Pons (tissue), 1 donor: ENCODE measurements at regions not wholly inside any gene's neighbourhood (a gene's known extent, or its start where the extent isn't known, plus 50 kb on each side); places are given as distances from the start of the nearest gene placed in this dataset.
"Not testable (repeated sequence)": the region's sequence is repeated elsewhere in the genome, so short reads cannot be mapped to it uniquely, and the experiment has no call there.

ENCODE experiments used
- DNase-seq: peaks from one replicate; pipeline ENCODE4 v3.0.0-alpha.2; 2016; ENCODE audit warnings: low spot score

GRCh38 chr3:160047876-160048275, 59.2 kb downstream of the IL12A start:
- DNase-seq = no peak

GRCh38 chr3:160049038-160049437, 60.4 kb downstream of the IL12A start:
- DNase-seq = no peak

DNA sequence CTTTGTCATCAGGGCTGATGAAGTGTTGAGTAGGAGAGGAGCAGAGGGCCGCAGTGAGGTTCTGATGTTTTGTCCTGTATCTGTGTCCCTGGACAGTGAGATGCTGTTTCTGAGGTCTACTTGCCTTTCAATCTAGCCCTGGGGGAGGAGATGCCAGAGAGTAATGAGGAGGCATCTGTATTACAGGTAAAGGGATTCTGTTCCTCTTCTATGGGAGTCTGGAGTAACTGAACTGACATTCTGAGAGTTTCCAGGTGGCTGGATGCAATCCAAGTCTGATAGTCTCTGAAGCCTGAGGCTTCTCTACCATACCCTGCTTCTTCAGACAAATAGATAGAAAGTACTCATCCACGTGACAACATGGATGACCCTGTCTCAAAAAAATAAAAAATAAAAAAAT, 60.9 kb downstream of the IL12A start:
- no peak for DNase-seq

DNA sequence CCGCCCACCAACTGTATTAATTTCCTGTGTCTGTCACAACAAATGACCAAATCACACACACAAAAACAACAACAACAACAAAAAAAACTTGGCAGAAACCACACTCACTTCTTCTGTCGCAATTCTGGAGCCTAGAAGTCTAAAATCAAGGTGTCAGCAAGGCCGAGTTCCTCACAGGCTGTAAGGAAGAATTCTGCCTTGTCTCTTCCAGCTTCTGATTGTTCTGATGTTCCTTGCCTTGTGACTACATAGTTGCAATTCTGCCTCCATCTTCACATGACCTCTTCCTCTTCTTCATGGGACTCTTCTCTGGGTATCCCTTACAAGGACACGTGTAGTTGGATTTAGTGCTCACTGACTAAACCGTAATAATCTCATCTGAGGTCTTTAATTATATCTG, 61.4 kb downstream of the IL12A start:
- no peak for DNase-seq

DNA sequence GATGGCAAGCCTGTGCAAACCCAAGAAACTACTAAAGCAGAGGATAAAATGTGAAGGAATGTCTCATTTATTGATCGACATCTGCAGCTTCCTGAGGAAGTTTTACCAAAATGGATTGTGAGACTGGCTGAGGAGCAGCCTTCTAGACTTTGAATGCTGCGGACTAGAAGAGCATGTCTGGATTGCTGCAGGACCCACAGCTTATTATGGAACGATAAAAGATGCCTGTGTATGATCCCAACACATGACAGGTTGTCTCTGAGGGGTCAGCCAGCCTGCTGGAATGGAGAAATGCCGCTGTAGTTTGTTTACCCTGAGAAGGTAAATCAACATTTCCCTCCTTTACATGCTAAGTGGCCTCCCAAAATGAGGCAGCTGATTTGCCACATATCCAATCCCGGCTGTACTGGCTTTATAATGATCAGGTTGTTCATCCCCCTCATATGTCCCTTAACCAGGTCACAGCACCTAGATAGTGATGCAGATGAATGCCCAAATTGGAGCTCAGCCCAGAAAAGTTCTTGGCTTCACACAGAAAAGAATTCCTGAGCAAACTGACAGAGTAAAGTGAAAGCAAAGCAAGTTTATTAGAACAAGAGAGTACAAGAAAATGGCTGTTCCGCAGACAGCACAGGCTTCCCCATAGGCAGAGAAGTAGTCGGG, 63.9 kb downstream of the IL12A start:
- no peak for DNase-seq

- no peak for DNase-seq
Measured at GRCh38 chr3:160053048-160053391, 64.4 kb downstream of the IL12A start.

- DNase-seq = not testable (repeated sequence)
Measured at GRCh38 chr3:160054862-160055261, 66.2 kb downstream of the IL12A start.

GRCh38 chr3:160055659-160056058, 67.0 kb downstream of the IL12A start:
- no peak for DNase-seq

DNA sequence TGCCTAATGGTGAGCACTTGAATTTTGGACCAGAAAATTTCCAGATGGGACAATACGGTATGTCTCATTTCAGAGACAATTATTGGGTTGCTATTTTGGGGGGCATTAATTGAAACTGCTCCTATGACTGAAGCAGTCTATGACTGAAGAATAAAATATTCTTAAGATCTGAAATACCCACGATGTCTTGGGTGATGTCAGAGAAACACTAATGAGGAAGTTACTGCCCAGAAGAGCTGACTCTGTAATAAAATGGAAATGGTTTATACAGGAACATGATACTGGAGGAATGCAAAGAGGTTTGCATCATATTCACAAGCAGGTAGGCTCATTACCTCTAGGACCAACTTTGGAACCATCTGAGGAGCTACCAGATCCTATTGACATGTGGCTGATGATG, 68.7 kb downstream of the IL12A start:
- DNase-seq = no peak

GRCh38 chr3:160060409-160061027, 71.9 kb downstream of the IL12A start:
- DNase-seq = no peak

DNA sequence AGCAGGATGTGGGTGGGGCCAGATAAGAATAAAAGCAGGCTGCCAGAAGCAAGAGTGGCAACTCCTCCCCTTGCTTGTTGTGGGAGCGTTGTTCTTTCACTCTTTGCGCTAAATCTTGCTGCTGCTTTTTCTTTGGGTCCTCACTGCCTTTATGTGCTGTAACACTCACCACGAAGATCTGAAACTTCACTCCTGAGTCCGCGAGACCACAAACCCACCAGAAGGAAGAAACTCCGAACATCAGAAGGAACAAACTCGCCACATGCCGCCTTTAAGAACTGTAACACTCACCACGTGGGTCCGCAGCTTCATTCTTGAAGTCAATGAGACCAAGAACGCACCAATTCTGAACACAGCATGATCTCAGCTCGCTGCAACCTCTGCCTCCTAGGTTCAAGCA, 72.9 kb downstream of the IL12A start:
- DNase-seq = no peak

GRCh38 chr3:160065282-160065681, 76.6 kb downstream of the IL12A start:
- DNase-seq = no peak

DNA sequence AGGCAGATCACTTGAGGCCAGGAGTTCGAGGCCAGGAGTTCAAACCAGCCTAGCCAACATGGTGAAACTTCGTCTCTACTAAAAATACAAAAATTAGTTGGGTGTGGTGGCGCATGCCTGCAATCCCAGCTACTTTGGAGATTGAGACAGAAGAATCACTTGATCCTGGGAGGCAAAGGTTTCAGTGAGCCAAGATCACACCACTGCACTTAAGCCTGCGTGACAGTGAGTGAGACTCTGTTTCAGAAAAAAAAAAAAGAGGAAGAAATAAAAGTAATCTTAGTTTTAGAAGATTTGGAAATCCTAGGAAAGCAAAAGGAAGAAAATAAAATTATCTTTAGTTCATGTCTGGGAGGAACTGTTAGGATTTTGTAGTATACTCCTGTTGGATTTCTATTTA, 77.2 kb downstream of the IL12A start:
- DNase-seq = no peak

DNA sequence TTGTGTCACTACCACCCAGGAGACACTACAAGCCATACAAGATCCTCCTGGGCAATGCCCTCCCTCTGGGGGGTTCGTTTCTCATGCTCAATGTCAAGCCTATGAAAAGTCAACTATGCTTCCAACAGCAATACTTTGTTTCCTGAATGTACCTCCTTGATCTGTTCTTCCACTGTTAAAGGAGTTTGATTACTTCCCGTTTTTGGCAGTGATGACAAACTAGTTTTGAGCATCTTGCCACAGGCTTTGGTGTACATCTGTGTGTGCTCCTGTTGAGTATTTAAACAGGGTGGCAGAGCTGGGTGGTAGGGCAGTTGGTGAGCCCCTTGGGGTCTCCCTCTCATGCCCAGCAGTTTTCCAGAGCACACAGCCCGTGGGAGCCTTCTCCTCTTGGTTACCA, 81.4 kb downstream of the IL12A start:
- DNase-seq = no peak

DNA sequence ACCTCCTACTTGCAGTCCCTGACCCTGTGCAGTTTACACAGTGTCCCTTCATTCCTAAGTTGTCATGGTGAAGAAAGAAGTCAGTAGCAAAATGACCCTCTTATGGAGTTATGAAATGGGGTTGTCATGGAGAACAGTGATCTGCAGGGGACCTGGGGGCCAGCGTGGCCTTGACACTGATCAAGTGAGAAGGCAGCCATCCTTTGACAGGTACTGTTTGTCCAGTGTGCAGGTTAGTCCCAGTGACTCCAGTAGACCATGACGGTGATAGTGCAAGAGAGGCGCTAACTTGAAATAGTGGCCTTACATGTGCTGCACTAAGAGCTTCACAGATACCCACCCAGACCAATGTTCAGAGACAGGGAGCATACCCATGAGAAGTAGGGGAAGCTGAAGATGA, 87.9 kb downstream of the IL12A start:
- DNase-seq = no peak

- DNase-seq = no peak
Measured at GRCh38 chr3:160078533-160078932, 89.9 kb downstream of the IL12A start.

DNA sequence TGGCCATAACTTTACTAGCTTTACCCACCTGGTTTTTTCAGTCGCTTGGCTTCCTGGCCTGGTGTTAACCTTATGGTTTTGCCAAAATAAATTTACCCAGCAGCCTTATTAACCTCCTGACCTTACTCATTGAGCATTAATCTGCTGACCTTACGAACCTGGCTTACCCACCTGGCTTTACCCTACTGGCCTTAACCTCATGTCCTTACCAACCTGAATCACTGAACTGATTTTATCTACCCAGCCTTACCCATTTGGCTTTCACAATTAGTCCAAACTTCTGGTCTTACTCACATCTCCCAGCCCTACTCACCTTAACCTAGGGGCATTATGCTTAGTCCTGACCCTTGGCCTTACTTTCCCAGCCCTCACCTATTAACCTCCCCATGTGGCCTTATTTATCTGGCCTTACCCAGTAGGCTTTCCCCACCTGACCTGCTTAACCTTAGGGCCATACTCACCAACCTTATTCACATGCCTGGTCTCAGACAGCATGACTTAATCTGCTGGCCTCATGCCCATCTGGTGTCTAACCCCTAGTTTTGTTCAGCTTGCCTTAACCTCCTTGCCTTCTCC, 93.4 kb downstream of the IL12A start:
- DNase-seq = no peak

DNA sequence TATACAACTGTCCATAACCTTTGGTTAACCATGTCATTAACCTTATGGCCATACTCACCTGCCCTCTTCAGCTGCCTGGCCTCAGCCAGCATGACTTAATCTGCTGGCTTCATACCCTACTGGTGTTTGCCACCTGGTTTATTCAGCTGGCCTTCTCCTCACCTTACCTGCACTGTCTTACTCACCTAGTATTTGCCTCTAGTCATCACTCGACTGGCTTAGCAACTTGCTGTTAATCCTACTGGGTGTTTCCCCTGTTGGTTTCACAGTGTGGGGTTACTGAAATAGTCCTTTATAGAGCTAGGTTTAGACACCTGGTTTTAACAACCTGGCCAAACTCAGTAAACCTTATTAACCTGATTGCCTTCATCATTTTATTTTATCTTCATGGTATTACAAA, 96.4 kb downstream of the IL12A start:
- no peak for DNase-seq

- DNase-seq = no peak
Measured at GRCh38 chr3:160088492-160089137, 100.0 kb downstream of the IL12A start.

- no peak for DNase-seq
Measured at GRCh38 chr3:160090653-160091052, 102.0 kb downstream of the IL12A start.

- DNase-seq = no peak
Measured at GRCh38 chr3:160091441-160091840, 102.8 kb downstream of the IL12A start.

DNA sequence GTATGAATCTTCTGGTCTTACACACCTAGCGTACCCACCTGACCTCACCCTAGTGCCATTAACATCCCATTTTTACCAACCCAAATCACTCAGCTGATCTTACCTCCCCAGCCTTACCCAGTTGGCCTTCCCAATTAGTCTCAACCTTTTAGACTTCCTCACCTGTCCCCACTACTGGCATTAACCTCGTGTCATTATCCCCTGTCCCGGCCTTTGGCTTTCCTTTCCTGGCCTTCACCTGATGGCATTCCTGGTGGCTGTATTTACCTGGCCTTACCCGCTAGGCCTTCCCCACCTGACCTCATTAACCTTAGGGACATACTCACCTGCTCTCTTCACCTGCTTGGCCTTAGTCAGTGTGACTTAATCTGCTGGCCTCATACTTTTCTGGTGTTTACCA, 104.1 kb downstream of the IL12A start:
- DNase-seq = no peak

GRCh38 chr3:160094562-160094961, 105.9 kb downstream of the IL12A start:
- no peak for DNase-seq
